Osteocyte (in vitro differentiated cells): ENCODE measurements at regions not wholly inside any gene's neighbourhood (a gene's known extent, or its start where the extent isn't known, plus 50 kb on each side); places are given as distances from the start of the nearest gene placed in this dataset.

Experiments
- DNase-seq: peaks from one replicate; pipeline ENCODE4 v3.0.0; 2021; ENCODE audit warnings: mixed read lengths; ENCODE audit not compliant: unreplicated experiment; ENCODE audit errors: extremely low spot score
- H3K27ac Mint-ChIP-seq: one replicate; pipeline ENCODE4 v1.8.0; 2021; ENCODE audit warnings: mild to moderate bottlenecking, mixed read lengths; ENCODE audit not compliant: unreplicated experiment
- H3K27me3 Mint-ChIP-seq: one replicate; pipeline ENCODE4 v1.8.0; 2021; ENCODE audit warnings: mixed read lengths; ENCODE audit not compliant: unreplicated experiment
- H3K36me3 Mint-ChIP-seq: one replicate; pipeline ENCODE4 v1.8.0; 2021; ENCODE audit warnings: mixed read lengths; ENCODE audit not compliant: unreplicated experiment
- H3K4me1 Mint-ChIP-seq: one replicate; pipeline ENCODE4 v1.8.0; 2021; ENCODE audit warnings: mixed read lengths; ENCODE audit not compliant: unreplicated experiment
- H3K4me3 Mint-ChIP-seq: one replicate; pipeline ENCODE4 v1.8.0; 2021; ENCODE audit warnings: mild to moderate bottlenecking, moderate library complexity, mixed read lengths; ENCODE audit not compliant: unreplicated experiment
- H3K9me3 Mint-ChIP-seq: one replicate; pipeline ENCODE4 v1.8.0; 2021; ENCODE audit warnings: mixed read lengths; ENCODE audit not compliant: unreplicated experiment
- CTCF ChIP-seq: fragments of 200-600 bp; sonication (generic); IDR thresholded peaks from 2 replicates; pipeline ENCODE4 v1.5.0; 2021; ENCODE audit warnings: antibody characterized with exemption, mild to moderate bottlenecking, moderate library complexity

DNA sequence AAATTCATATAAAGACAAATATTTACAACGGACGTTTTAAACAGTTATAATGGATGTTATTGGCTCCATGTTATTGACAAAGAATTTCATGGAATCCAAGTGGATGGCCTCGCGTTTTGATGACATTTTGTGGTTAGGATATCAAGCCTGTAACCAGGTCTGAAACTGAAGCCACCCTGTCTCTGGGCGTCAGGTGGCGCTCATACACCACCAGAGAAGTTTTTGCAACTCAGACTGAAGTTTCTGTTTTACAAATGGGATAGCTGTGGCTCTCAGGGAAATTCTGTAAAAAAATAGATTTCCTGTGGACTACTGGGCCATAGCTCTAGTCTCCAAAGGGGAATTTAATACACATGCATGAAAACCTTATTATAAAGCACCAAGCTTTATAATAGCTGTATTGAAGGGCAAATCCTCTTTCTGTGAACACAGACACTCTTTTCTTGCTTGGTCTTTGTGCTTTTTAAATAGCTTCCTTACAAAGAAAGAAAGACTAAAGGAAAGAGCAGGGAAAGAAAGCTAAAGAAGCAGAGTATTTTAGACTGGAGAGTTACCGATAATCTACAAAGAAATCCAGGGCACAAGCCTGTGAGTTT, 86.7 kb downstream of the C18orf54 start:
- TF ChIP-seq CTCF: peak; percentile 83
- Mint-ChIP-seq H3K4me1 (peaks cover 2% of the 10 kb centered on the region), H3K9me3 (no peaks in the 10 kb centered on the region), H3K36me3 (no peaks in the 10 kb centered on the region), H3K4me3 (no peak overlapping the region), H3K27ac (no peak overlapping the region), H3K27me3 (peaks cover 67% of the 10 kb centered on the region)
- DNase-seq: no peak

GRCh38 chr18:54453996-54454395, 96.3 kb downstream of the C18orf54 start:
- Mint-ChIP-seq H3K27me3 (peaks cover 40% of the 10 kb centered on the region), H3K36me3 (no peaks in the 10 kb centered on the region), H3K27ac (no peak overlapping the region), H3K4me1 (no peaks in the 10 kb centered on the region), H3K4me3 (no peak overlapping the region), H3K9me3 (no peaks in the 10 kb centered on the region)
- no peak for DNase-seq
- no peak for TF ChIP-seq CTCF

DNA sequence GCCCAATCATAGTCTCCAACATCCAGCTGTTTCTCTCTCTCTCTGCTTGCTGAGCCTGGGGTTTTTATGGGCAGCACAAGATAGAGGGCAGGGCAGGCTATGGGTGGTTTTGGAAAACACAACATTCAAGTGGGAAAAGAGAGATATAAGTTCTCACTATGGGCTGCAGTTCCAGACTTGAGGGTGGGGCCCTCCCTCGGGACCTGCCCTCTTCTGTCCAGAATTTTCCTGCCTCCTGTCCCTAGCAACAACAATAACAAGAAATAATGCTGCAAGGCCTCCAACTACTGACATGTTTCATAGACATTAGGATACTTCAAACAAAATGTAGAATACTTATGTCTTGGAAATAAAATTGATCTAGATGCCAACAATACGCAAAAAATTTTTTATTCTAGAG, 107.8 kb downstream of the C18orf54 start:
- Mint-ChIP-seq H3K27me3 (peaks cover 5% of the 10 kb centered on the region), H3K4me3 (no peak overlapping the region), H3K9me3 (no peaks in the 10 kb centered on the region), H3K36me3 (no peaks in the 10 kb centered on the region), H3K4me1 (no peaks in the 10 kb centered on the region), H3K27ac (no peak overlapping the region)
- no peak for TF ChIP-seq CTCF
- DNase-seq: no peak

GRCh38 chr18:54466248-54467005, 108.7 kb downstream of the C18orf54 start:
- H3K4me1 Mint-ChIP-seq: no peaks in the 10 kb centered on the region
- no peaks in the 10 kb centered on the region for H3K36me3 Mint-ChIP-seq
- no peak overlapping the region for H3K4me3 Mint-ChIP-seq
- no peaks in the 10 kb centered on the region for H3K9me3 Mint-ChIP-seq
- no peak for DNase-seq
- no peak for TF ChIP-seq CTCF
- peaks cover 8% of the 10 kb centered on the region for H3K27me3 Mint-ChIP-seq
- H3K27ac Mint-ChIP-seq: no peak overlapping the region

GRCh38 chr18:54479365-54479764, 111.7 kb upstream of the DYNAP start:
- no peak for DNase-seq
- no peak for TF ChIP-seq CTCF
- H3K9me3 Mint-ChIP-seq: no peaks in the 10 kb centered on the region
- no peak overlapping the region for H3K4me3 Mint-ChIP-seq
- no peaks in the 10 kb centered on the region for H3K4me1 Mint-ChIP-seq
- H3K27me3 Mint-ChIP-seq: peaks cover 36% of the 10 kb centered on the region
- no peaks in the 10 kb centered on the region for H3K36me3 Mint-ChIP-seq
- H3K27ac Mint-ChIP-seq: no peak overlapping the region
